OCI-LY7 (cell line): ENCODE measurements at regions not wholly inside any gene's neighbourhood (a gene's known extent, or its start where the extent isn't known, plus 50 kb on each side); places are given as distances from the start of the nearest gene placed in this dataset.

Source experiments
- CTCF ChIP-seq: fragments of 200-600 bp; sonication (generic); conservative IDR thresholded peaks from 2 replicates; pipeline ENCODE4 v1.5.1; 2014; ENCODE audit warnings: mild to moderate bottlenecking, antibody characterized with exemption, low read length, moderate library complexity, mixed read lengths
- EZH2phosphoT487 ChIP-seq: fragments of 200-600 bp; sonication (generic); IDR thresholded peaks from 2 replicates; pipeline ENCODE4 v1.6.1; 2018; ENCODE audit warnings: low read depth, borderline replicate concordance, mild to moderate bottlenecking, mixed run types, antibody characterized with exemption, low read length, moderate library complexity, mixed read lengths

GRCh38 chr2:120476141-120476540, 130.2 kb downstream of the INHBB start:
- TF ChIP-seq CTCF: no peak
- TF ChIP-seq EZH2phosphoT487: no peak
